ENCODE measurements at regions not wholly inside any gene's neighbourhood (a gene's known extent, or its start where the extent isn't known, plus 50 kb on each side); places are given as distances from the start of the nearest gene placed in this dataset.

DNA sequence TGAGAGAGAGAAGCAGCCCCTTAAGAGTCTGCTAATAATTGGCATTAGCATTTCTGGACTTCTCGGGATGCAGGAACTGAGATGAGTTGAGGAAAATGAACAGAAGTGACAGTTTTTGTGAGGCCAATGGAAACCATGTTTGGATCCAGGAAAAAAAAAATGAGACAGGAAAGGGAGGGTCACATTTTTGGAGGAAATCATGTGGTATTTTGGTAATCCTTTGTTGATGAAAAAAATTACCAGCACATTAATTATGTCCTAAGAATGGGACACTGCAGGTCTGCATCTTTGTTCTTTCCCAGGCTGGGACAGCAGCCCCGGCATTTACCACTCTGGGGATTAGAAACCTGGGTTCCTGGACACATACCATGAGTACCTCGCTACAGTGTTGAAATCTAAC is 109.9 kb upstream of the ZFHX3 start:
- peaks cover 6% of the 10 kb centered on the region for H3K27me3 Mint-ChIP-seq (ENCODE audit: insufficient read depth)
- WGBS, 2 experiments (ENCODE audit: insufficient coverage in 1 of 2, insufficient read length in 1 of 2) = 95 to 96% methylated on average over 3 of the region's 3 CpGs

GRCh38 chr16:73154063-73154870 is 106.3 kb upstream of the ZFHX3 start:
- H3K27ac Mint-ChIP-seq = no peak overlapping the region
- H3K27me3 ChIP-seq (ENCODE audit: control insufficient read depth, insufficient read depth, low read length, poor library complexity, severe bottlenecking) = no peaks in the 10 kb centered on the region
- no peak overlapping the region for H3K4me3 ChIP-seq (ENCODE audit: low read length)
- no peaks in the 10 kb centered on the region for H3K9me3 Mint-ChIP-seq
- H3K27ac ChIP-seq (ENCODE audit: low read depth, low read length) = no peak overlapping the region
- H3K27me3 Mint-ChIP-seq (ENCODE audit: insufficient read depth) = peaks cover 6% of the 10 kb centered on the region
- no peaks in the 10 kb centered on the region for H3K36me3 ChIP-seq (ENCODE audit: control insufficient read depth, insufficient read depth, low read length)
- no peak for DNase-seq
- peaks cover 2% of the 10 kb centered on the region for H3K4me1 ChIP-seq (ENCODE audit: control insufficient read depth, insufficient read depth, low read length)
- no peaks in the 10 kb centered on the region for H3K9me3 ChIP-seq (ENCODE audit: control insufficient read depth, low read length)
- no peaks in the 10 kb centered on the region for H3K36me3 Mint-ChIP-seq (ENCODE audit: low read depth)
- peaks cover 22% of the 10 kb centered on the region for H3K4me1 Mint-ChIP-seq
- H3K9ac ChIP-seq (ENCODE audit: extremely low read depth, low read length, poor library complexity, severe bottlenecking) = no peak overlapping the region
- TF ChIP-seq CTCF (conservative IDR thresholded peaks at IDR 0.05) = no peak
- 93 to 94% methylated on average over 8 to 10 of the region's 10 CpGs for WGBS, 2 experiments (ENCODE audit: insufficient coverage in 1 of 2, insufficient read length in 1 of 2)
- no peak overlapping the region for H3K4me3 Mint-ChIP-seq

More for the DNA sequence above, 109.9 kb upstream of the ZFHX3 start:
- no peaks in the 10 kb centered on the region for H3K36me3 ChIP-seq (ENCODE audit: control insufficient read depth, insufficient read depth, low read length)
- no peaks in the 10 kb centered on the region for H3K36me3 Mint-ChIP-seq (ENCODE audit: low read depth)
- H3K9me3 ChIP-seq (ENCODE audit: control insufficient read depth, low read length) = no peaks in the 10 kb centered on the region
- H3K4me3 Mint-ChIP-seq = no peak overlapping the region
- DNase-seq = no peak
- H3K4me1 ChIP-seq (ENCODE audit: control insufficient read depth, insufficient read depth, low read length) = peaks cover 2% of the 10 kb centered on the region
- H3K27ac Mint-ChIP-seq = no peak overlapping the region
- no peak for TF ChIP-seq CTCF (conservative IDR thresholded peaks at IDR 0.05)
- H3K4me3 ChIP-seq (ENCODE audit: low read length) = no peak overlapping the region
- H3K9me3 Mint-ChIP-seq = no peaks in the 10 kb centered on the region
- peaks cover 5% of the 10 kb centered on the region for H3K4me1 Mint-ChIP-seq
- H3K9ac ChIP-seq (ENCODE audit: extremely low read depth, low read length, poor library complexity, severe bottlenecking) = no peak overlapping the region
- H3K27ac ChIP-seq (ENCODE audit: low read depth, low read length) = no peak overlapping the region
- no peaks in the 10 kb centered on the region for H3K27me3 ChIP-seq (ENCODE audit: control insufficient read depth, insufficient read depth, low read length, poor library complexity, severe bottlenecking)

DNA sequence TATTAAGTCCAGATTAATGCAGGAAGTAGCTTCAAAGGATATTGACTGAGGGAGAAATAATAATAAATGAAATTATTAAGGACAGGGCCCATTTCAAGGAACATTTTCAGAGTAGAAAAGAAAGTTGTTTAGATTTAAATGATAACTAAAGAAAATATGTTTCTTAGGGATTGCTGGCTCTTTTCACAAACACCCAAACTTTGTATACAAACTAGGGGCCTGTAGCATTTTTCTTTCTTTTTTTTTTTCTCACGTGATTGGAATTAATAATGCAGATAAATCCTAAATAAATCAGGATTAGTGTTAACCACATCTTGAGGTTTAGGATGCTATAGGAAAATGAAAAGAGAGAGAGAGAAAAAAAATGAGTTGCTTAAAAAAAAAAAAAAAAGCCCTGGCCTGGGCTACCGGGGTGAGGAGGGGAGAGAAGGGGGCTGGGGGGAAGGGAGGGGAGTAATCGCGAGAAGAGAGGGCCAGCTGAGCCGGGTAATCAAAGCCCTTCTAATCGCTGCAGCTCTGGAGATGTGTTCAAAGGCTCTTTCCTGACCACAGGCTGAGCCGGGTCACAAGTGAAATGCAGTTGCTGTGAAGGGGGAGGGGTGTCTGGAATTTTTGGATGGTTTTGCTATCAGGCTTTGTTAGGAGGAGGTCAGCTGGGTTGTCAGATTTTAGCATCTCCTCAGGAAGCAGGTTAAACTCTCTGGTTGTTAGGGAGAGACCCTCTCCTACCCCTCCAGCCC is 104.6 kb upstream of the ZFHX3 start:
- Histone ChIP-seq H3K27me3 (ENCODE audit: control insufficient read depth, insufficient read depth, low read length, poor library complexity, severe bottlenecking) (no peaks in the 10 kb centered on the region), H3K9me3 (ENCODE audit: control insufficient read depth, low read length) (no peaks in the 10 kb centered on the region), H3K36me3 (ENCODE audit: control insufficient read depth, insufficient read depth, low read length) (no peaks in the 10 kb centered on the region), H3K27ac (ENCODE audit: low read depth, low read length) (no peak overlapping the region), H3K4me1 (ENCODE audit: control insufficient read depth, insufficient read depth, low read length) (peaks cover 2% of the 10 kb centered on the region), H3K9ac (ENCODE audit: extremely low read depth, low read length, poor library complexity, severe bottlenecking) (no peak overlapping the region), H3K4me3 (ENCODE audit: low read length) (no peak overlapping the region)
- Mint-ChIP-seq H3K4me3 (peak overlapping the region; percentile 24), H3K9me3 (no peaks in the 10 kb centered on the region), H3K36me3 (ENCODE audit: low read depth) (no peaks in the 10 kb centered on the region), H3K4me1 (peaks cover 22% of the 10 kb centered on the region), H3K27me3 (ENCODE audit: insufficient read depth) (peaks cover 3% of the 10 kb centered on the region), H3K27ac (peak overlapping the region; percentile 35)
- peak; percentile 91 for DNase-seq
- TF ChIP-seq CTCF (conservative IDR thresholded peaks at IDR 0.05) = no peak
- WGBS, 2 experiments (ENCODE audit: insufficient coverage in 1 of 2, insufficient read length in 1 of 2) = 0% methylated on average over 2 to 6 of the region's 7 CpGs

Data from endodermal cell (in vitro differentiated cells).